Stomach (tissue), 8 donors: ENCODE measurements at regions not wholly inside any gene's neighbourhood (a gene's known extent, or its start where the extent isn't known, plus 50 kb on each side); places are given as distances from the start of the nearest gene placed in this dataset.

ENCODE experiments used
- DNase-seq, 2 donors: peaks; one replicate each; pipeline versions ENCODE4 v3.0.0 to v3.0.0-alpha.2; 2013 to 2019
- H3K27ac ChIP-seq, 5 donors: fragments of 200-600 bp in 4 of 5; sonication (generic) in 4 of 5; one replicate each; pipeline ENCODE4 v1.5.1; 2013 to 2019; ENCODE audit warnings: mild to moderate bottlenecking in 1 of 5, moderate library complexity in 1 of 5
- H3K27me3 ChIP-seq, 3 donors: fragments of 200-600 bp; sonication (generic); one replicate each; pipeline ENCODE4 v1.5.1; 2017 to 2019; ENCODE audit warnings: mixed run types in 1 of 3
- H3K36me3 ChIP-seq, 4 donors: fragments of 200-600 bp; sonication (generic); 1 replicate in 3 of 4; 2 replicates in 1 of 4; pipeline ENCODE4 v1.5.1; 2016 to 2019
- H3K4me1 ChIP-seq, 4 donors: fragments of 200-600 bp; sonication (generic); one replicate each; pipeline ENCODE4 v1.5.1; 2016 to 2019
- H3K4me3 ChIP-seq, 4 donors: fragments of 200-600 bp; sonication (generic) in 3 of 4; one replicate each; pipeline ENCODE4 v1.5.1; 2016 to 2019; ENCODE audit warnings: mild to moderate bottlenecking in 1 of 4
- H3K9me3 ChIP-seq, 4 donors: fragments of 200-600 bp; sonication (generic); one replicate each; pipeline ENCODE4 v1.5.1; 2016 to 2019
- EP300 ChIP-seq: sonication (generic); formaldehyde crosslinking; IDR thresholded peaks from one replicate; pipeline ENCODE4 v1.6.1; 2017; ENCODE audit warnings: antibody characterized with exemption
- POLR2A ChIP-seq, 4 donors: fragments of 450-650 bp; IDR thresholded peaks; one replicate each; pipeline ENCODE4 v1.6.1; 2016; ENCODE audit warnings: antibody characterized with exemption in 4 of 4, control low read depth in 2 of 4, mild to moderate bottlenecking in 1 of 4, moderate library complexity in 1 of 4
- POLR2AphosphoS5 ChIP-seq, 3 donors: sonication (generic); formaldehyde crosslinking; IDR thresholded peaks; one replicate each; pipeline ENCODE4 v1.6.1; 2016; ENCODE audit warnings: antibody characterized with exemption in 3 of 3
- WGBS, 5 donors: extraction: QIAGEN DNeasy Blood & Tissue Kit in 3 of 5; methylation state at CpG; one replicate each; pipeline versions ENCODE4 v1.1.5 to v1.1.7; 2013 to 2018; 5-methylcytosine and 5-hydroxymethylcytosine counted together
- intact Hi-C: fragments of 100-400 bp; cut with DNase I; formaldehyde crosslinking; loops from one replicate; pipeline ENCODE4 v1.15.1; 2023; ENCODE audit warnings: low total_unique reads
- TF ChIP-seq, protein P1 (sequence below), 7 experiments: fragments of 450-650 bp in 4 of 7; fragments of 200-600 bp in 3 of 7; sonication (generic) in 3 of 7; IDR thresholded peaks; one replicate each; pipeline ENCODE4 v1.5.1; 2016 to 2019; ENCODE audit warnings: antibody characterized with exemption in 7 of 7, control low read depth in 2 of 7, mild to moderate bottlenecking in 1 of 7
- donor health status: healthy with polysubstance abuse.
- donor health status: Bipolar disorder and iron deficiency.
- donor health status: healthy.

GRCh38 chr4:38328989-38329729 lies 334.8 kb upstream of the KLF3 start:
- Histone ChIP-seq H3K27me3 (no peaks in the 10 kb centered on the region), H3K9me3 (no peaks in the 10 kb centered on the region), H3K27ac (no peak overlapping the region), H3K36me3 (no peaks in the 10 kb centered on the region), H3K4me3 (no peak overlapping the region), H3K4me1 (peaks cover 0 to 9% (median 0%) of the 10 kb centered on the region in 4 donors)
- no peak for DNase-seq
- TF ChIP-seq POLR2AphosphoS5 (IDR thresholded peaks at IDR 0.05) (no peak), EP300 (no peak)
- TF ChIP-seq, protein P1, sequence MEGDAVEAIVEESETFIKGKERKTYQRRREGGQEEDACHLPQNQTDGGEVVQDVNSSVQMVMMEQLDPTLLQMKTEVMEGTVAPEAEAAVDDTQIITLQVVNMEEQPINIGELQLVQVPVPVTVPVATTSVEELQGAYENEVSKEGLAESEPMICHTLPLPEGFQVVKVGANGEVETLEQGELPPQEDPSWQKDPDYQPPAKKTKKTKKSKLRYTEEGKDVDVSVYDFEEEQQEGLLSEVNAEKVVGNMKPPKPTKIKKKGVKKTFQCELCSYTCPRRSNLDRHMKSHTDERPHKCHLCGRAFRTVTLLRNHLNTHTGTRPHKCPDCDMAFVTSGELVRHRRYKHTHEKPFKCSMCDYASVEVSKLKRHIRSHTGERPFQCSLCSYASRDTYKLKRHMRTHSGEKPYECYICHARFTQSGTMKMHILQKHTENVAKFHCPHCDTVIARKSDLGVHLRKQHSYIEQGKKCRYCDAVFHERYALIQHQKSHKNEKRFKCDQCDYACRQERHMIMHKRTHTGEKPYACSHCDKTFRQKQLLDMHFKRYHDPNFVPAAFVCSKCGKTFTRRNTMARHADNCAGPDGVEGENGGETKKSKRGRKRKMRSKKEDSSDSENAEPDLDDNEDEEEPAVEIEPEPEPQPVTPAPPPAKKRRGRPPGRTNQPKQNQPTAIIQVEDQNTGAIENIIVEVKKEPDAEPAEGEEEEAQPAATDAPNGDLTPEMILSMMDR (IDR thresholded peaks at IDR 0.05), result no peak
- intact Hi-C loops, result no loop called here
- WGBS, 5 donors, result 41 to 70% (median 65%) methylated on average over 8 of the region's 8 CpGs

- Histone ChIP-seq H3K4me3 (no peak overlapping the region), H3K9me3 (no peaks in the 10 kb centered on the region), H3K27me3 (no peaks in the 10 kb centered on the region), H3K36me3 (no peaks in the 10 kb centered on the region), H3K4me1 (peaks cover 0 to 9% (median 3%) of the 10 kb centered on the region in 4 donors), H3K27ac (no peak overlapping the region)
- no peak for DNase-seq
- intact Hi-C loops, result no loop called here
- WGBS, 5 donors, result 75 to 100% (median 86%) methylated on average over 1 of the region's 1 CpG
- TF ChIP-seq, protein P1 (IDR thresholded peaks at IDR 0.05), result no peak
- no peak for TF ChIP-seq POLR2AphosphoS5 (IDR thresholded peaks at IDR 0.05)
- no peak for TF ChIP-seq EP300
- TF ChIP-seq POLR2A (IDR thresholded peaks at IDR 0.05), result no peak
Measured at GRCh38 chr4:38330321-38330720, 333.7 kb upstream of the KLF3 start.

DNA sequence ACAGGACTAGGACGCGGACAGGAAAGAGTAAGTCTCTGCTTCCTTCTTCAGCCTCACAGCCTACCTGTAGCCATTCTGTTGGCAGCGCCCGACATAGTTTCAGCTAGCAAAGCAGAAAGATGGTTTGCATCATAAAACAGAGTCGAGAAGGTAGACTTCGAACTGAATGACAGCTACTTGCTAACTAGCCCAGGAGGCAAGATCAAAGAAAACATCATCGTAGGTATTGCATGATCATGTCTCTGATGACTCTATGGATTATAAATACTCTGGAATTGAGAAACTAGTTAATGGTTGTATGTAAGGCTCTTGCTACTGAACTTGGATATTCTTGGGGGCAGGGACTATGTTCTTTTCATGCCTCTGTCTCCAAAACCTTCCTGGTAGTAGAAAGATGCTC lies 333.1 kb upstream of the KLF3 start:
- TF ChIP-seq, protein P1 (IDR thresholded peaks at IDR 0.05), result no peak
- TF ChIP-seq EP300, result no peak
- Histone ChIP-seq H3K36me3 (no peaks in the 10 kb centered on the region), H3K27ac (no peak overlapping the region), H3K9me3 (no peaks in the 10 kb centered on the region), H3K27me3 (no peaks in the 10 kb centered on the region), H3K4me1 (peaks cover 0 to 9% (median 3%) of the 10 kb centered on the region in 4 donors), H3K4me3 (no peak overlapping the region)
- intact Hi-C loops, result no loop called here
- DNase-seq, result no peak
- 80 to 94% (median 91%) methylated on average over 7 of the region's 7 CpGs for WGBS, 5 donors

DNA sequence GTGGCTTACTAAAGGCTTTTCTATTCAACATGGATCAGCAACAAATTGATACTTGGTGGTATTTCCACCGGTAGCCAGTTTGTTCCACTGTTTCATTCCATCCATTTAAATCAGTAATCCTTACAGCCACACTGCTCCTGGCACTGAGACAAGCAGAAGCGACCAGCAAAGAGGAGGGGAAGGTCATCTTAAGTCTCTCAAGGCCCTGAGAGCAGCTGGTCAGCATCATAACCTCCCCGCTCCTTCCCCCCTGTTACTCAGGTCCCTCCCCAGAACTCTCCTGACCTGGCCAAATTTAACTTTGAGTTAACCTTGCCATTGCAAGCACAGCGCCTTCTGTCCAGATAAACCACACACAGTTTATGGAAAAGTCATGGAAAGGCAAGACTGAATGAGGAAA lies 331.3 kb upstream of the KLF3 start:
- Histone ChIP-seq H3K27me3 (no peaks in the 10 kb centered on the region), H3K27ac (no peak overlapping the region), H3K4me3 (no peak overlapping the region), H3K4me1 (peaks cover 0 to 9% (median 3%) of the 10 kb centered on the region in 4 donors), H3K36me3 (no peaks in the 10 kb centered on the region), H3K9me3 (no peaks in the 10 kb centered on the region)
- TF ChIP-seq POLR2AphosphoS5 (IDR thresholded peaks at IDR 0.05) (no peak), EP300 (no peak), POLR2A (IDR thresholded peaks at IDR 0.05) (no peak)
- TF ChIP-seq, protein P1 (IDR thresholded peaks at IDR 0.05), result no peak
- intact Hi-C loops, result no loop called here
- DNase-seq, result no peak
- 79 to 89% (median 84%) methylated on average over 4 of the region's 4 CpGs for WGBS, 5 donors
